ENCODE measurements at regions not wholly inside any gene's neighbourhood (a gene's known extent, or its start where the extent isn't known, plus 50 kb on each side); places are given as distances from the start of the nearest gene placed in this dataset.

- ChIA-PET CTCF (ENCODE audit: low intra/inter-chr PET ratio) (no interaction called here), POLR2A (no interaction called here)
- H3K27ac ChIP-seq (ENCODE audit: extremely low read depth, low read depth, low read length) = no peak overlapping the region
- in situ Hi-C loops (cut with MboI) (no loop called here), intact Hi-C loops (cut with micrococcal nuclease) (no loop called here)
- DNase-seq (ENCODE audit: extremely low read depth in 1 of 4, low spot score in 3 of 4) (no peak), ATAC-seq (no peak), FAIRE-seq (no peak)
- no peak overlapping the region for H3K4me2 ChIP-seq (ENCODE audit: insufficient read depth, low read length)
- no peaks in the 10 kb centered on the region for H3K4me1 ChIP-seq (replicated peaks in 1 of 2; ENCODE audit: control insufficient read depth in 2 of 2, insufficient read depth in 2 of 2, low read length in 2 of 2)
- no TSS peak for BruUV-seq (replicated peaks)
- no peak overlapping the region for H3K9ac ChIP-seq (ENCODE audit: insufficient read depth in 1 of 2, low read depth in 2 of 2, low read length in 2 of 2)
- H3K27me3 ChIP-seq (ENCODE audit: control insufficient read depth in 2 of 2, insufficient read depth in 2 of 2, low read length in 2 of 2) = no peaks in the 10 kb centered on the region
- H2AFZ ChIP-seq (ENCODE audit: low read depth, low read length) = no peak overlapping the region
- 0% methylated on average over 2 of the region's 2 CpGs for WGBS (ENCODE audit: insufficient coverage, low coverage, missing lambda C conversion rate)
- no peaks in the 10 kb centered on the region for H4K20me1 ChIP-seq (replicated peaks; ENCODE audit: control insufficient read depth, insufficient read depth, low read length)
- no peak overlapping the region for H3K4me3 ChIP-seq
- no peaks in the 10 kb centered on the region for H3K36me3 ChIP-seq (ENCODE audit: control insufficient read depth, insufficient read depth, low read length)
- H3K79me2 ChIP-seq (ENCODE audit: control insufficient read depth, insufficient read depth, low read length) = no peaks in the 10 kb centered on the region
- no peaks in the 10 kb centered on the region for H3K9me3 ChIP-seq (replicated peaks; ENCODE audit: control insufficient read depth, insufficient read depth, low read depth, low read length)
- no peaks in the 10 kb centered on the region for H3K9me1 ChIP-seq (ENCODE audit: control insufficient read depth, insufficient read depth, low read length)
- no peak for TF ChIP-seq CHD7 (IDR thresholded peaks at IDR 0.05; ENCODE audit: low read depth, low read length)
- TF ChIP-seq FOSL1 (tag; conservative IDR thresholded peaks at IDR 0.05) = no peak
- TF ChIP-seq RERE (CRISPR knock-in tag; IDR thresholded peaks at IDR 0.05; ENCODE audit: borderline replicate concordance) = no peak
- no peak for TF ChIP-seq FOXK1 (CRISPR knock-in tag; IDR thresholded peaks at IDR 0.05; ENCODE audit: borderline replicate concordance)
Measured at GRCh38 chr12:97848051-97848450, 385.4 kb downstream of the RMST start.

Measured in K562 (cell line).